ENCODE measurements at regions not wholly inside any gene's neighbourhood (a gene's known extent, or its start where the extent isn't known, plus 50 kb on each side); places are given as distances from the start of the nearest gene placed in this dataset.

DNA sequence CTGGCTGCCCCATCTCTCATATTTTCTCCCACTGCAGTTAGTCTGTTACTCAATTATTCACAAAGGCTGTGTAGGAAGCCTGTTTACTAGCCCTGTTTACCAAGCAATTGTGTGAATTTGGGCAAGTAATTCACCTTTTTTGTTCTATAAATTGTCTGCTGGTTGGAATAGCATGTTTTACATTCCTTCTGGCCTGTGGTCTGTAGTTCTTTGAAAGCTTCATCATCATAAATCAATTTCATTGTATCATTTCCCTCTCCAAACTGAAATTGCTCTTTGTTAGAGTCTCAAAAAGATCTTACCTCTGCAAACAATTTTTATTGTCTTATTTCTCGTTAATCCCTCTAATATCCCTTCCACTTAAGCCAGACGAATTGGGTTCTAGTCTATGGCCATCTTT is 1059.5 kb upstream of the ADGRL4 start:
- TF ChIP-seq, protein P1, sequence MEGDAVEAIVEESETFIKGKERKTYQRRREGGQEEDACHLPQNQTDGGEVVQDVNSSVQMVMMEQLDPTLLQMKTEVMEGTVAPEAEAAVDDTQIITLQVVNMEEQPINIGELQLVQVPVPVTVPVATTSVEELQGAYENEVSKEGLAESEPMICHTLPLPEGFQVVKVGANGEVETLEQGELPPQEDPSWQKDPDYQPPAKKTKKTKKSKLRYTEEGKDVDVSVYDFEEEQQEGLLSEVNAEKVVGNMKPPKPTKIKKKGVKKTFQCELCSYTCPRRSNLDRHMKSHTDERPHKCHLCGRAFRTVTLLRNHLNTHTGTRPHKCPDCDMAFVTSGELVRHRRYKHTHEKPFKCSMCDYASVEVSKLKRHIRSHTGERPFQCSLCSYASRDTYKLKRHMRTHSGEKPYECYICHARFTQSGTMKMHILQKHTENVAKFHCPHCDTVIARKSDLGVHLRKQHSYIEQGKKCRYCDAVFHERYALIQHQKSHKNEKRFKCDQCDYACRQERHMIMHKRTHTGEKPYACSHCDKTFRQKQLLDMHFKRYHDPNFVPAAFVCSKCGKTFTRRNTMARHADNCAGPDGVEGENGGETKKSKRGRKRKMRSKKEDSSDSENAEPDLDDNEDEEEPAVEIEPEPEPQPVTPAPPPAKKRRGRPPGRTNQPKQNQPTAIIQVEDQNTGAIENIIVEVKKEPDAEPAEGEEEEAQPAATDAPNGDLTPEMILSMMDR (IDR thresholded peaks at IDR 0.05; ENCODE audit: low read length), result no peak
- TF ChIP-seq EZH2phosphoT487 (IDR thresholded peaks at IDR 0.05; ENCODE audit: low read length), result no peak
- TF ChIP-seq EZH2 (optimal IDR thresholded peaks at IDR 0.05; ENCODE audit: low read depth, low read length), result no peak

Data from MM.1S (cell line).